Keratinocyte (primary cell): ENCODE measurements at regions not wholly inside any gene's neighbourhood (a gene's known extent, or its start where the extent isn't known, plus 50 kb on each side); places are given as distances from the start of the nearest gene placed in this dataset.
"Not testable (repeated sequence)": the region's sequence is repeated elsewhere in the genome, so short reads cannot be mapped to it uniquely, and the experiment has no call there.

Experiments used
- DNase-seq: peaks from one replicate; pipeline ENCODE4 v3.0.0-alpha.2; 2011; ENCODE audit warnings: low read depth, missing footprints, low spot score
- FAIRE-seq: peaks from 2 replicates; lab custom pipeline; 2011; peaks lifted over from hg19 to GRCh38; lab: Jason Lieb, UNC
- H2AFZ ChIP-seq: 2 replicates; pipeline ENCODE4 v1.6.0; 2012; ENCODE audit warnings: low read length, control low read depth, inconsistent platforms; ENCODE audit not compliant: control insufficient read depth
- H3K27ac ChIP-seq: 2 replicates; pipeline ENCODE4 v1.5.1; 2011; ENCODE audit warnings: low read length; ENCODE audit not compliant: control insufficient read depth, insufficient read depth
- H3K27me3 ChIP-seq: 3 replicates; pipeline ENCODE4 v1.6.0; 2011; ENCODE audit warnings: low read length; ENCODE audit not compliant: control insufficient read depth, insufficient read depth; ENCODE audit errors: extremely low read depth
- H3K36me3 ChIP-seq, 2 experiments: 2 replicates in 1 of 2; 3 replicates in 1 of 2; pipeline ENCODE4 v1.5.1; 2011; ENCODE audit warnings: low read length in 2 of 2, mild to moderate bottlenecking in 1 of 2; ENCODE audit not compliant: control insufficient read depth in 2 of 2, insufficient read depth in 2 of 2; ENCODE audit errors: extremely low read depth in 1 of 2
- H3K4me1 ChIP-seq: 3 replicates; pipeline ENCODE4 v1.5.1; 2011; ENCODE audit warnings: low read length; ENCODE audit not compliant: control insufficient read depth, insufficient read depth; ENCODE audit errors: extremely low read depth
- H3K4me2 ChIP-seq: 3 replicates; pipeline ENCODE4 v1.6.0; 2011; ENCODE audit warnings: low read depth, low read length; ENCODE audit not compliant: control insufficient read depth, insufficient read depth; ENCODE audit errors: extremely low read depth
- H3K4me3 ChIP-seq, 3 experiments: fragments of 200-600 bp in 1 of 3; sonication (generic) in 1 of 3; 2 replicates in 2 of 3; 3 replicates in 1 of 3; pipeline ENCODE4 v1.5.1; 2011 to 2016; ENCODE audit warnings: low read length in 3 of 3, mild to moderate bottlenecking in 3 of 3, control low read depth in 2 of 3, inconsistent platforms in 1 of 3, low read depth in 1 of 3, mixed read lengths in 1 of 3, mixed run types in 1 of 3, moderate library complexity in 1 of 3; ENCODE audit not compliant: control insufficient read depth in 2 of 3, insufficient read depth in 2 of 3; ENCODE audit errors: extremely low read depth in 1 of 3
- H3K79me2 ChIP-seq: 2 replicates; pipeline ENCODE4 v1.6.0; 2012; ENCODE audit warnings: low read length; ENCODE audit not compliant: control insufficient read depth, insufficient read depth
- H3K9ac ChIP-seq: 3 replicates; pipeline ENCODE4 v1.6.0; 2011; ENCODE audit warnings: low read length; ENCODE audit not compliant: control insufficient read depth, insufficient read depth; ENCODE audit errors: extremely low read depth
- H3K9me1 ChIP-seq: 3 replicates; pipeline ENCODE4 v1.6.0; 2011; ENCODE audit warnings: low read length; ENCODE audit not compliant: control insufficient read depth, insufficient read depth; ENCODE audit errors: extremely low read depth
- H3K9me3 ChIP-seq: 2 replicates; pipeline ENCODE4 v1.5.1; 2012; ENCODE audit warnings: low read depth, low read length; ENCODE audit not compliant: control insufficient read depth
- H4K20me1 ChIP-seq: 3 replicates; pipeline ENCODE4 v1.6.0; 2011; ENCODE audit warnings: low read length; ENCODE audit not compliant: control insufficient read depth, insufficient read depth; ENCODE audit errors: extremely low read depth
- dilution Hi-C: fragments of 300-500 bp; cut with MboI; formaldehyde crosslinking; loops from one replicate; pipeline ENCODE4 v1.7.0; 2020; ENCODE audit warnings: low sequenced_read_pairs; ENCODE audit not compliant: extremely low pct_ligation_motif_present
- TF ChIP-seq, protein P1 (sequence below), 3 experiments: IDR thresholded peaks in 1 of 3; conservative IDR thresholded peaks in 1 of 3; optimal IDR thresholded peaks in 1 of 3; 2 replicates in 2 of 3; 3 replicates in 1 of 3; pipeline versions ENCODE3 to v1.5.1; 2011; ENCODE audit warnings: low read length in 3 of 3, mild to moderate bottlenecking in 3 of 3, moderate library complexity in 2 of 3, control low read depth in 1 of 3, inconsistent platforms in 1 of 3; ENCODE audit not compliant: insufficient read depth in 2 of 3; ENCODE audit errors: extremely low read depth in 1 of 3

DNA sequence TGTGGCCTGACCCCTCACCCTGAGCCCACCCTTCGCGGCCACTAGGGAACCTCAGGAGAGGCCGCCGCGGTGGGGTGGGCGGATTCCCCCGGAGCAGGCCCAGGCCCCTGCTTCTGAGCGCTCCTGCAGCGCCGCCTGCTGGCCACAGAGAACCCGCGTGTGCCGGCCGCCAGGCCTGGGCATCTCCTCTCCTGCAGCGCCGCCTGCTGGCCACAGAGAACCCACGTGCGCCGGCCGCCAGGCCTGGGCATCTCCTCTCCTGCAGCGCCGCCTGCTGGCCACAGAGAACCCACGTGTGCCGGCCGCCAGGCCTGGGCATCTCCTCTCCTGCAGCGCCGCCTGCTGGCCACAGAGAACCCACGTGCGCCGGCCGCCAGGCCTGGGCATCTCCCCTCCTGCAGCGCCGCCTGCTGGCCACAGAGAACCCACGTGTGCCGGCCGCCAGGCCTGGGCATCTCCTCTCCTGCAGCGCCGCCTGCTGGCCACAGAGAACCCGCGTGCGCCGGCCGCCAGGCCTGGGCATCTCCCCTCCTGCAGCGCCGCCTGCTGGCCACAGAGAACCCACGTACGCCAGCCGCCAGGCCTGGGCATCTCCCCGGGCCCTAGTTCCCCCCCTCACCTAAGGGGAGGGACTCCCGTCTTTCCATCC is 126.1 kb downstream of the METRNL start:
- H3K4me3 ChIP-seq, H3K79me2 ChIP-seq, H3K9me3 ChIP-seq, H4K20me1 ChIP-seq, dilution Hi-C loops, H3K36me3 ChIP-seq, DNase-seq, H3K9me1 ChIP-seq, H3K27me3 ChIP-seq, FAIRE-seq, H3K9ac ChIP-seq, H3K4me2 ChIP-seq, H2AFZ ChIP-seq, H3K27ac ChIP-seq, H3K4me1 ChIP-seq: not testable (repeated sequence)
- TF ChIP-seq, protein P1, sequence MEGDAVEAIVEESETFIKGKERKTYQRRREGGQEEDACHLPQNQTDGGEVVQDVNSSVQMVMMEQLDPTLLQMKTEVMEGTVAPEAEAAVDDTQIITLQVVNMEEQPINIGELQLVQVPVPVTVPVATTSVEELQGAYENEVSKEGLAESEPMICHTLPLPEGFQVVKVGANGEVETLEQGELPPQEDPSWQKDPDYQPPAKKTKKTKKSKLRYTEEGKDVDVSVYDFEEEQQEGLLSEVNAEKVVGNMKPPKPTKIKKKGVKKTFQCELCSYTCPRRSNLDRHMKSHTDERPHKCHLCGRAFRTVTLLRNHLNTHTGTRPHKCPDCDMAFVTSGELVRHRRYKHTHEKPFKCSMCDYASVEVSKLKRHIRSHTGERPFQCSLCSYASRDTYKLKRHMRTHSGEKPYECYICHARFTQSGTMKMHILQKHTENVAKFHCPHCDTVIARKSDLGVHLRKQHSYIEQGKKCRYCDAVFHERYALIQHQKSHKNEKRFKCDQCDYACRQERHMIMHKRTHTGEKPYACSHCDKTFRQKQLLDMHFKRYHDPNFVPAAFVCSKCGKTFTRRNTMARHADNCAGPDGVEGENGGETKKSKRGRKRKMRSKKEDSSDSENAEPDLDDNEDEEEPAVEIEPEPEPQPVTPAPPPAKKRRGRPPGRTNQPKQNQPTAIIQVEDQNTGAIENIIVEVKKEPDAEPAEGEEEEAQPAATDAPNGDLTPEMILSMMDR (optimal IDR thresholded peaks at IDR 0.05 in 1 of 3, IDR thresholded peaks at IDR 0.05 in 1 of 3, conservative IDR thresholded peaks at IDR 0.05 in 1 of 3; ENCODE audit: extremely low read depth in 1 of 3, insufficient read depth in 2 of 3, low read length in 3 of 3): peak in 1 of 3 experiments; percentile 42

DNA sequence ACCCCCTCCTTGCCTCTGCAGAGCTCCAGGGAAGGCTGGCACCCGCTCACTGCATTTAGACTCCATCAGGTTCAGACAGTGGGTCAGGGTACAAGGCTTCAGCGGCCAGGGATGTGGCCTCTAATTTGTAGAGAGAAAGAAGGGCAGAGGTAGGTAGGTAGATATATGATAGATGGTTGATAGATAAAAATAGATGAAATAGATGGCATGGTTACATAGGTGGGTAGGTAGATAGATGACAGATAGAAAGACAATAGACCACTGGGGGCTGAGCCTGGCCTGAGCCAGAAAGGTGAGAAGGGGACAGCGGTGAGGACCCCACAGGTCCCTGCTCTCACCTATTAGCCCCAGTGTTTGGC is 126.6 kb downstream of the METRNL start:
- H3K9me3 ChIP-seq, H3K9ac ChIP-seq, H3K4me3 ChIP-seq, DNase-seq, H3K4me2 ChIP-seq, H3K4me1 ChIP-seq, FAIRE-seq, H3K27ac ChIP-seq, H3K36me3 ChIP-seq, H2AFZ ChIP-seq, H3K27me3 ChIP-seq, H3K79me2 ChIP-seq, H3K9me1 ChIP-seq, H4K20me1 ChIP-seq, dilution Hi-C loops: not testable (repeated sequence)

DNA sequence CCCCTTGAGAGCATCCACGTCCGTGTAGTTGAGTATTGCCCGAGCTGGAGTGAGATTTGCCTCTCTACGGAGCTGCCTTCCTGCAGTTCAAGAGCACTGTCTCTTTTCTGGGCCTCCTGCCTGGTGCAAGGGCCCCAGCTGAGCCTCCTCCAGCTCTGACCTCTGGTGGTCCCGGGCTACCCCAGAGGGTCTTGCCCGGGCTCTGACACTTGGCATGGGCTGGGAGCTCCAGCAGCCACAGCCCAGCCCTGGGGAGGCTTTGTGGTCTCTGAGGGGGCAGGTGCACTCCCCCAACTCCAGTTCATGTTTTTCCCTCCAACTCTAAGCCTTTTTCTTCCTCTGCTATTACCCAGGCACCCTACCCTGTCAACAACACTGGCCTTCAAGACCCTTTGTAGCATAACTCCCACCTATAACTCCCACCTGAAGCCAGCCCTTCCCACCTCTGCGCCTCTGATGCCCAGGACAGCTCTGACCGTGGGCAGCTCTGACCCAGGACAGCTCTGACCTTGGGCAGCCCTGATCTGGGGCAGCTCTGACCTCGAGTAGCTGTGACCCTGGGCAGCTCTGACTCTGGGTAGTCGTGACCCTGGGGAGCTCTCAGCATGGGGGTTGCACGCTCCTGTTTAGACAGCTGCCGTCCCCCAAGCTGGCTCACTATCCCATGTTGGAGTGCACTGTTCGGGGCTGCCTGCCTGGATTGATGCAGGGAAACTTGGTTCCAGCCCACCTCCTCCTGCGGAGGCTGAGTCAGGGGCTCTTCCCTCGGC is 127.6 kb downstream of the METRNL start:
- dilution Hi-C loops, H3K9me3 ChIP-seq, H3K9me1 ChIP-seq, H3K4me2 ChIP-seq, H4K20me1 ChIP-seq, H3K4me1 ChIP-seq, FAIRE-seq, DNase-seq, H3K27me3 ChIP-seq, H3K9ac ChIP-seq, H3K36me3 ChIP-seq, H3K79me2 ChIP-seq, H3K27ac ChIP-seq, H2AFZ ChIP-seq, H3K4me3 ChIP-seq: not testable (repeated sequence)

DNA sequence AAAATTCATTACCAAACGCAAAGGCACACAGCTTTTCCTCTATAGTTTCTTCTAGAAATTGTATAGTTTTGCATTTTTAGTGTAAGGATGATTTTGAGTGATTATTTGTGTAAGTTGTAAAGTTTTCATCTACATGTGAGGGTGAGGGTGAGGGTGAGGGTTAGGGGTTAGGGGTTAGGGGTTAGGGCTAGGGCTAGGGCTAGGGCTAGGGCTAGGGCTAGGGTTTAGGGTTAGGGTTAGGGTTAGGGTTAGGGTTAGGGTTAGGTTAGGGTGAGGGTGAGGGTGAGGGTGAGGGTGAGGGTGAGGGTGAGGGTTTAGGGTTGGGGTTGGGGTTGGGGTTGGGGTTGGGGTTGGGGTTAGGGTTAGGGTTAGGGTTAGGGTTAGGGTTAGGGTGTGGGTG is 167.6 kb downstream of the METRNL start:
- FAIRE-seq, H3K79me2 ChIP-seq, H3K4me3 ChIP-seq, H3K9me3 ChIP-seq, H3K9ac ChIP-seq, H3K36me3 ChIP-seq, H4K20me1 ChIP-seq, H3K27me3 ChIP-seq, H3K9me1 ChIP-seq, H2AFZ ChIP-seq, H3K27ac ChIP-seq, H3K4me1 ChIP-seq, dilution Hi-C loops, DNase-seq, H3K4me2 ChIP-seq: not testable (repeated sequence)
